ENCODE measurements at regions not wholly inside any gene's neighbourhood (a gene's known extent, or its start where the extent isn't known, plus 50 kb on each side); places are given as distances from the start of the nearest gene placed in this dataset.

DNA sequence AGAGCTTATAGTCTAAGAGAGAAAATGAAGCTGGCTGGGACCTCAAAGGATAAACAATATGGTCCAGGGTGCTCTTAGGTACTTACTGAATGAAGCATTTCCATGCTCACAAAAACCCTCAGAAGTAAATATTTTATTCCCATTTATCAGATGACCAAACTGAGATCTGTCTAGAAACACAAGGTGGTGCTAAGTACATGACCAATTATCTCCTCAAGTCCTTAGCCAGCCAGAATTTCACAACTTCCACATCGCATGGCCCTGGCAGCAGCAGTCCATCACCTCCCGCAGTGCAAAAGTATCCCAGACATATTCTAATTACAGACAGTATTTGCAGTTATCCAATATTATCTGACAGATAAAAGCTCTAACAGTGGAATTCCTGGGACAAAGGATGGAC is 321.7 kb upstream of the PROX1 start:
- TF ChIP-seq, protein P1, sequence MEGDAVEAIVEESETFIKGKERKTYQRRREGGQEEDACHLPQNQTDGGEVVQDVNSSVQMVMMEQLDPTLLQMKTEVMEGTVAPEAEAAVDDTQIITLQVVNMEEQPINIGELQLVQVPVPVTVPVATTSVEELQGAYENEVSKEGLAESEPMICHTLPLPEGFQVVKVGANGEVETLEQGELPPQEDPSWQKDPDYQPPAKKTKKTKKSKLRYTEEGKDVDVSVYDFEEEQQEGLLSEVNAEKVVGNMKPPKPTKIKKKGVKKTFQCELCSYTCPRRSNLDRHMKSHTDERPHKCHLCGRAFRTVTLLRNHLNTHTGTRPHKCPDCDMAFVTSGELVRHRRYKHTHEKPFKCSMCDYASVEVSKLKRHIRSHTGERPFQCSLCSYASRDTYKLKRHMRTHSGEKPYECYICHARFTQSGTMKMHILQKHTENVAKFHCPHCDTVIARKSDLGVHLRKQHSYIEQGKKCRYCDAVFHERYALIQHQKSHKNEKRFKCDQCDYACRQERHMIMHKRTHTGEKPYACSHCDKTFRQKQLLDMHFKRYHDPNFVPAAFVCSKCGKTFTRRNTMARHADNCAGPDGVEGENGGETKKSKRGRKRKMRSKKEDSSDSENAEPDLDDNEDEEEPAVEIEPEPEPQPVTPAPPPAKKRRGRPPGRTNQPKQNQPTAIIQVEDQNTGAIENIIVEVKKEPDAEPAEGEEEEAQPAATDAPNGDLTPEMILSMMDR (conservative IDR thresholded peaks at IDR 0.05; ENCODE audit: low read length): no peak
- no peak for TF ChIP-seq EZH2phosphoT487 (IDR thresholded peaks at IDR 0.05; ENCODE audit: borderline replicate concordance, low read depth, low read length)
